ENCODE measurements at regions not wholly inside any gene's neighbourhood (a gene's known extent, or its start where the extent isn't known, plus 50 kb on each side); places are given as distances from the start of the nearest gene placed in this dataset.

DNA sequence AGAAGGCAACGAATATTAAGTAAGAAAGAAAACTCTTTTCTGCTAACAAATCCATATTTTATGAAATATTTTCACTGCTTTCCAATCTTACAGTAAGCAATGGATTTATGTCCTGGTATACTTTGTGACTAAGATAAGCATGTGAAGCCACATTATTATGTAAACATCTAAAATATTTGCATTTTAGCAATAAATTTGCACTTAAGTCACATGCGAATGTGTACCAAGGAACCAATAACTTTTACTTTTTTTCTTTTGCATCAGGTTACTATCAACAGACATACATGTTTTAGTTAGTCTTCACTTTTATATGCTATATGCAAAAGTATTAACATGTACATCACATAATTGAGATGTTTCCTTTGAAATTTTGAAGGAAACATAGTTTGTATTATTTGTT lies 536.7 kb downstream of the SLITRK6 start:
- TF ChIP-seq, protein P1, sequence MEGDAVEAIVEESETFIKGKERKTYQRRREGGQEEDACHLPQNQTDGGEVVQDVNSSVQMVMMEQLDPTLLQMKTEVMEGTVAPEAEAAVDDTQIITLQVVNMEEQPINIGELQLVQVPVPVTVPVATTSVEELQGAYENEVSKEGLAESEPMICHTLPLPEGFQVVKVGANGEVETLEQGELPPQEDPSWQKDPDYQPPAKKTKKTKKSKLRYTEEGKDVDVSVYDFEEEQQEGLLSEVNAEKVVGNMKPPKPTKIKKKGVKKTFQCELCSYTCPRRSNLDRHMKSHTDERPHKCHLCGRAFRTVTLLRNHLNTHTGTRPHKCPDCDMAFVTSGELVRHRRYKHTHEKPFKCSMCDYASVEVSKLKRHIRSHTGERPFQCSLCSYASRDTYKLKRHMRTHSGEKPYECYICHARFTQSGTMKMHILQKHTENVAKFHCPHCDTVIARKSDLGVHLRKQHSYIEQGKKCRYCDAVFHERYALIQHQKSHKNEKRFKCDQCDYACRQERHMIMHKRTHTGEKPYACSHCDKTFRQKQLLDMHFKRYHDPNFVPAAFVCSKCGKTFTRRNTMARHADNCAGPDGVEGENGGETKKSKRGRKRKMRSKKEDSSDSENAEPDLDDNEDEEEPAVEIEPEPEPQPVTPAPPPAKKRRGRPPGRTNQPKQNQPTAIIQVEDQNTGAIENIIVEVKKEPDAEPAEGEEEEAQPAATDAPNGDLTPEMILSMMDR (IDR thresholded peaks at IDR 0.05; ENCODE audit: low read depth, low read length) = no peak
- DNase-seq (ENCODE audit: low read depth, low spot score) = no peak
- ChIA-PET POLR2A (no interaction called here), CTCF (no interaction called here)
- H3K4me3 ChIP-seq (ENCODE audit: low read depth, low read length) = no peak overlapping the region
- H3K9me3 ChIP-seq (ENCODE audit: control insufficient read depth, insufficient read depth, low read length) = no peaks in the 10 kb centered on the region
- H3K27me3 ChIP-seq (ENCODE audit: control insufficient read depth, insufficient read depth, low read length) = no peaks in the 10 kb centered on the region
- H3K27ac ChIP-seq (ENCODE audit: low read depth, low read length) = no peak overlapping the region

DNA sequence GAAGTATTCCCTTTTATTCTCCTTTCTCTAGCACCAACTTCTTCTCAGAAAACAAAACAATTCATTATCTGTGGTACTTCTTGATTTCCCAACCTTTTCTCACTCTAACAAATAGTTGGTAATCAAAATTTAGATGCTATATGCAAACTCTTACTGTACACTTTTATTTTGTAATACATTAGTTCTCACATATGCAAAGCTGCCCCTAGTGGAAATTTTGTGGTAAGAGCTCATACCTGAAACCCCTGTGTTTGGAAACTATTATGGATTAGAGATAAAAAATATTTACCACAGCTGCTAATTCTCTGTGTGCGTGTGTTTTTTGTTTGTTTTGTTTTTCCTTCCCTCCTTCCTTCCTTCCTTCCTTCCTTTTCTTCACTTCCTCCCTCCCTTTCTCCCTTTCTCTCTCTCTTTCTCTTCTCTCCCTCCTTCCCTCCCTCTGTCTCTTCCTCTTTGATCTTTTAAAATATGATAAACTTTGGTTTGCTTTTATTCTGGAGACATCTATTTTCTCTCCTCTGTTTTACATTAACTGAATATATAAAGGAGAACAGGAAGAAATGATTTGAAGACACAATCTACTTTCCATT lies 537.4 kb downstream of the SLITRK6 start:
- Histone ChIP-seq H3K9me3 (ENCODE audit: control insufficient read depth, insufficient read depth, low read length) (no peaks in the 10 kb centered on the region), H3K27me3 (ENCODE audit: control insufficient read depth, insufficient read depth, low read length) (no peaks in the 10 kb centered on the region), H3K27ac (ENCODE audit: low read depth, low read length) (no peak overlapping the region), H3K4me3 (ENCODE audit: low read depth, low read length) (no peak overlapping the region)
- ChIA-PET CTCF (interaction anchor here (0.6 to 1.0 kb wide), 4 partner anchors 20 to 358 kb away, joined by 3 to 4 read pairs (median 3); no protein-coding TSS in a partner anchor), POLR2A (no interaction called here)
- DNase-seq (ENCODE audit: low read depth, low spot score) = no peak
- TF ChIP-seq, protein P1 (IDR thresholded peaks at IDR 0.05; ENCODE audit: low read depth, low read length) = peak; percentile 65

DNA sequence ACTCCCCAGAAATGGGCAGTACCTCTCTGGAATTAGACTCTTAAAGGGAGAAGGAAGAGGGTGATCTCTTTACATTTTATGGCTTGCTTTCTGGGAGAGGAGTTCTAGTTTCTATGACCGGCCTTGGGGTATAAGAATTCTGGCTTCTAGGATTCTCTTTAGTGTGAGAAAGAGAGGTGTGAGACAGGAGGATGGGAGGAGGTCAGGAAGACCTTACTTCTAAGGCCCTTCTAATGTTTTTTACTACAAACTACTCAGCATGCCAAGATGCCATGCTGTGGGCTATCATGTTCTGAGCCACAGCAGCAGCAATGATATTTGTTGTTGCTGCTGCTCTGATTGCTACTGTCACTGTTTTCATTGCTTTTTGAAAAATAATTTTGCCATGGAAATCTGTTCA lies 538.3 kb downstream of the SLITRK6 start:
- TF ChIP-seq, protein P1 (IDR thresholded peaks at IDR 0.05; ENCODE audit: low read depth, low read length) = no peak
- no peak for DNase-seq (ENCODE audit: low read depth, low spot score)
- H3K27ac ChIP-seq (ENCODE audit: low read depth, low read length) = no peak overlapping the region
- no peaks in the 10 kb centered on the region for H3K9me3 ChIP-seq (ENCODE audit: control insufficient read depth, insufficient read depth, low read length)
- ChIA-PET CTCF (no interaction called here), POLR2A (no interaction called here)
- no peaks in the 10 kb centered on the region for H3K27me3 ChIP-seq (ENCODE audit: control insufficient read depth, insufficient read depth, low read length)
- no peak overlapping the region for H3K4me3 ChIP-seq (ENCODE audit: low read depth, low read length)

DNA sequence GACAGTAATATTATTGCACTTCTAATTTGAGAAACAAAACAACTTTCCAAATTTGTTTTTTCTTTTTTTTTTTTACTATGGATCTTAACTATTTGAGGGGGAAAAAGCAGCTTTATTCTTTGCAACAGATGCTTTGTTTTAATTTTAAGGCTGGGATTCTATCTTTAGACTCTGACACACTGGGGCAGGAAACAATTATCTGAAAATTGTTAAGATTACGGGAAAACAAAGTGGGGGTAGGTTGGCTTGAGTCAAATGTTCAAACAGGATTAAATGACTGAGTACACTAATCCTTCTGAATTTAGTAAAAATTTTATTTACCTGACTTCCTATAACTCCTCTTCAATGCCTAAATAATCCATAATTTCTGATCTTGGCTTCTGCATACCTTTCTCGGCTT lies 543.2 kb downstream of the SLITRK6 start:
- POLR2A ChIA-PET = no interaction called here
- Histone ChIP-seq H3K9me3 (ENCODE audit: control insufficient read depth, insufficient read depth, low read length) (no peaks in the 10 kb centered on the region), H3K27me3 (ENCODE audit: control insufficient read depth, insufficient read depth, low read length) (no peaks in the 10 kb centered on the region), H3K4me3 (ENCODE audit: low read depth, low read length) (no peak overlapping the region), H3K27ac (ENCODE audit: low read depth, low read length) (no peak overlapping the region)
- CTCF ChIA-PET = no interaction called here
- no peak for DNase-seq (ENCODE audit: low read depth, low spot score)
- TF ChIP-seq, protein P1 (IDR thresholded peaks at IDR 0.05; ENCODE audit: low read depth, low read length) = no peak

DNA sequence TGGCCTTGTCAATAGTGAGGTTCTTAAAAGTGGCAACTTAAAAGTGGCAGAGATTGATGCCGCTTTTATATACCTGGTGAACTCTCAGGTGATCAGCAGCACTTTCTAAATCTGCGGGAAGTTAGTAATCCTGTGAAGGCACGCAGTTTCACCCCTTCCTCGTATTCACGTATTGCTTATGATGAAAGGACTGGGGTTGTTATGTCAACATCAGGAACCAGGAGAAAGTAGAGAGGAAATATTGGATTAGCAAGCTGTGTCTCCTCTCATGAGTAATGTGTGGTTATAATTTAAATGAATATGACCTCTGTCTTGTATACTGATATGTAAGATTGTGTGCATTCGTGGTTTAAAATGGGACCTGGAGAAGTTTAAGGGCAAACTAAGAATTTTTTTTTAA lies 544.6 kb downstream of the SLITRK6 start:
- CTCF ChIA-PET = interaction anchor here (0.7 to 1.4 kb wide), 2 partner anchors 11 to 12 kb away, joined by 3 to 4 read pairs; no protein-coding TSS in a partner anchor
- no peaks in the 10 kb centered on the region for H3K27me3 ChIP-seq (ENCODE audit: control insufficient read depth, insufficient read depth, low read length)
- no peak for DNase-seq (ENCODE audit: low read depth, low spot score)
- H3K4me3 ChIP-seq (ENCODE audit: low read depth, low read length) = no peak overlapping the region
- no peak overlapping the region for H3K27ac ChIP-seq (ENCODE audit: low read depth, low read length)
- TF ChIP-seq, protein P1 (IDR thresholded peaks at IDR 0.05; ENCODE audit: low read depth, low read length) = no peak
- H3K9me3 ChIP-seq (ENCODE audit: control insufficient read depth, insufficient read depth, low read length) = no peaks in the 10 kb centered on the region
- POLR2A ChIA-PET = no interaction called here
